ENCODE measurements at regions not wholly inside any gene's neighbourhood (a gene's known extent, or its start where the extent isn't known, plus 50 kb on each side); places are given as distances from the start of the nearest gene placed in this dataset.

GRCh38 chr6:104286641-104287040 lies 573.1 kb downstream of the HACE1 start:
- no peak for TF ChIP-seq POLR2A (IDR thresholded peaks at IDR 0.05; ENCODE audit: low read length)
- TF ChIP-seq GATA1 (IDR thresholded peaks at IDR 0.05; ENCODE audit: low read depth, low read length), result no peak
